Stimulated activated CD8-positive, alpha-beta memory T cell treated with anti-CD3 and anti-CD28 coated beads, Interleukin-15, amount 100 ng/mL, for 24 hours (primary cell): ENCODE measurements at regions not wholly inside any gene's neighbourhood (a gene's known extent, or its start where the extent isn't known, plus 50 kb on each side); places are given as distances from the start of the nearest gene placed in this dataset.

Experiments used
- DNase-seq: peaks from one replicate; pipeline ENCODE4 v3.0.0-alpha.2; 2020; ENCODE audit warnings: low read depth

- no peak for DNase-seq
Observed at GRCh38 chr18:71754246-71754645, 789.9 kb downstream of the CBLN2 start.

DNA sequence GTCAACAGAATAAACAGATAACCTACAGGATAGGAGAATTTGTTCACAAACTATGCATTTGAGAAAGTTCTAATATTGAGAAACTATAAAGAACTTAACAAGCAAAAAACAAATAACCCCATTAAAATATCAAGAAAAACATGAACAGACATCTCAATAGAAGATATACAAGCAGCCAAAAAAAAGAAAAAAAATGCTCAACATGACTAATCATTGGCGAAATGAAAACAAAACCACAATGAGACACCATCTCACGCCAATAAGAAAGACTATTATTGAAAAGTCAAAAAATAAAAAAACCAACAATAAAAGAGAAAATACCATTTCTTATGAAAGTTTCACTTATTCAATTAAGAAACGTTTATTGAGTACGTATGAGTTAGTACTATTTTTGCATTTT lies 800.5 kb downstream of the CBLN2 start:
- no peak for DNase-seq

DNA sequence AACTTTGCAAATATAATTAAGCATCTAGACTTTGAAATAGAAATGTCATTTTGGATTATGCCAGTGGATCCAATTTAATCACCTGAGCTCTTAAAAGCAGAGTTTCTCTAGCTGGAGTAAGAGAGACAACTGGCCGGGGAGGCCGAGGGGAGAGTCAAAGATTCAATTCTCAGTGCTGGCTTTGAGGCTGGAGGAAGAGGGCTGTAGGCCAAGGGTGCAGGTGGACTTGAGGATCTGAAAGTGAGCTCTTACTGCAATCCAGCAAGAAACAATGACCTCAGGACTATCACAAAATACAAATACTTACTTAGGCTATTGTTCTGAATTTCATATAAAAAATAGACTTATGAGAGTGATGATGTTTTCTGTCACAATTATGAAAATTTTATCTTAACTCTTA lies 814.5 kb downstream of the CBLN2 start:
- no peak for DNase-seq

GRCh38 chr18:71727909-71728308 lies 816.2 kb downstream of the CBLN2 start:
- DNase-seq: no peak

- DNase-seq: no peak
Observed at GRCh38 chr18:71725256-71725655, 818.9 kb downstream of the CBLN2 start.

- no peak for DNase-seq
Observed at GRCh38 chr18:71707985-71708500, 836.1 kb downstream of the CBLN2 start.

- DNase-seq: no peak
Observed at GRCh38 chr18:71707400-71707799, 836.7 kb downstream of the CBLN2 start.

DNA sequence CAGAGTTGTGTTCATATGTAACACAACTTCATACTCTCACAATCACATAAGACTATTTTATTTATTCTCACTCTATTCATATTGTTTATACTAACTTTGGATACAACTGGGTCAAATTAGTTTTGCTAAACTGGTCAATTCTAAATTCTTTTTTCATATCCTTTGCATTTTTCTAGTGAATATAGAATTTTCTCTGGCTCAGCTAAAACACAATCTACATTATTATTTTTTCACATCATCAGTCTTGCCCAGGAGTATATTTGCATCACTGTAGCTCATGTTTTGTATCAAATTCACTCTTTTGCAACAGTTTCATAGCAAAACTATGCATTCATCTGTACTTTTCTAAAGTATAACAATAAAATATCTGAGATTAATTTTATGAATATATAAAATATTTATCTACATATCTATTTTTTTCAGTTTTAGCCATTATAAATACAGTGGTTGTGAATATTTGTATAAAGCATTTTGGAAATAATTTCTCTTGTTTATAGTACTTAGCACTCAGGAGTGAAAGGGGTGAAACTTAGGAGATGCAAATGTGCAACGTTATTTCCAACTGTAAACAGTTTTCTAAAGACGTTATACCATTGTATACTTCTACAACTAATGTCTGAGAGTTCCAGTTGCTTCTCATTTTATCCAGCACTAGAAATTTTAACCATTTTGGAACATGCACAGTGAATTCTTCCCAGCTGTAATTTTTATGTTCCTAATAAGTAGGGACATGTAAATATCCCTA lies 854.6 kb downstream of the CBLN2 start:
- no peak for DNase-seq

DNA sequence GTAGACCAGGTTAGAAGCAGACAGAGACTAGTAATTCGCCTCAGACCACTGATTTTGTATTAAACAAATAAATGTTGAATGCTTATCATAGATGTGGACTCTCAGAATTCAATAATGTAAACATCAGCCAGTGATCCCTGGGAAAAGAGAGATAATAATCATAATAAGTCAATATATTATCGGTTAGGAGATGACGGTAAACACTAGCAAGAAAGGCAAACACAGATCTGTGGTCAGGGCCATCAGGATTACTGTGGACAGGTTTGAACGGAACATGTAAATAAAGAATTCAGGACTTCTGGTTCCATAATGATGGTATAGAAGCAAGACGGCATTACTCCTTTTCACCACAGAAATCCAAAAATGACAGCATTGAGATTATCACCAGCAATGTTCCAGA lies 861.6 kb downstream of the CBLN2 start:
- no peak for DNase-seq

- no peak for DNase-seq
Observed at GRCh38 chr18:71678144-71678543, 866.0 kb downstream of the CBLN2 start.

DNA sequence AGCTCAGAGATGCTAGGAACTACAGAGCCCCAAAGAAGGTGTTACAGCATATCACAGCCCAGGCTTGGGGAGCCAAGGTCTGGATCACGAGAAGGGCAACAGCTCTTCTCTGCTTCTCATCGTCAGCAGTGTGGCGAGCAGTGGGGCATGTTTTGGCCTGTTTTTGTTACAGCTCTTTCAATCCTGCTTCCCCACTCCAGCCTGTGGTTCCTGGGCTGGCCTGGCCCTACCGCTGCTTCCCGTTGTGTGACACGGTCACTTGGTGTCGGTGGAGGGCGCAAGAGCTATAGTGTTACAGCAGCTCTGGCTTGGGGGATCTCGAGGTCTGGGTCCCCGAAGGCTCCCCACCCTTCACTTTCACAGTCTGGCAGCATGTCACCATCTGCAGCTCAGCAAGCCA lies 870.2 kb downstream of the CBLN2 start:
- no peak for DNase-seq

GRCh38 chr18:71673498-71673897 lies 870.6 kb downstream of the CBLN2 start:
- DNase-seq: no peak

DNA sequence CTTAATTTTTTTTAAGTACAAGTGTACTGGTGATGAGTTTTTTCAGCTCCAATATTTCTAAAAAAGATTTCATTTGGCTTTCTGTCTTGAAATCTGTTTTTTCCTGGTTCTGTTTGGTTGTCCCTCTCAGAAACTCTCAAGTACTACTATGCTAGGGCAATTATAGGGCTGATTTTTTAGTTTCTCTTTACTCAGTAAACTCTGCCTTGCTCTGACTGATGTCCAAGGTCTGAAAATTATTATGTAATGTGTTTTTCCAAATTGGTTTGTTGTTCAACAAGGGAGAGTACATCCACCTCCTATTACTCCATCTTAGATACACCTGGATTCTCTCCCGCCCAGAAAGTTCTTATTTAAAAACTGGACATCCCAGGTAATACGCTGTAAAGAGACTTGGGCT lies 877.7 kb downstream of the CBLN2 start:
- DNase-seq: no peak

DNA sequence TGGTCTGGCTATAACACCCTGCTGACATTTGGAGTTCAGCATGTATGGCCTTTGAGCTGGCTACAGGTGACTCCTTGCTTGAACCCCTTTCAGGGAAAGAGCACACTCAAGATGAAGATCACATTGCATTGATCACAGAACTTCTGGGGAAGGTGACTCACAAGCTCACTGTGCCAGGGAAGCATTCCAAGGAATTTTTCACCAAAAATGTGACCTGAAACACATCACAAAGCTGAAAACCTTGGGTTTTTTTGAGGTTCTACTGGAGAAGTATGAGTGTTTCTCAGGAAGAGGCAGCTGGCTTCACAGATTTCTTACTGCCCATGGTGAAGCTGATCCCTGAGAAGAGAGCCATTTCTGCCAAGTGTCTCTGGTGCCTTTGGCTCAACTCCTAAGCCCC lies 879.0 kb downstream of the CBLN2 start:
- DNase-seq: no peak

- no peak for DNase-seq
Observed at GRCh38 chr18:71643822-71644221, 900.3 kb downstream of the CBLN2 start.

DNA sequence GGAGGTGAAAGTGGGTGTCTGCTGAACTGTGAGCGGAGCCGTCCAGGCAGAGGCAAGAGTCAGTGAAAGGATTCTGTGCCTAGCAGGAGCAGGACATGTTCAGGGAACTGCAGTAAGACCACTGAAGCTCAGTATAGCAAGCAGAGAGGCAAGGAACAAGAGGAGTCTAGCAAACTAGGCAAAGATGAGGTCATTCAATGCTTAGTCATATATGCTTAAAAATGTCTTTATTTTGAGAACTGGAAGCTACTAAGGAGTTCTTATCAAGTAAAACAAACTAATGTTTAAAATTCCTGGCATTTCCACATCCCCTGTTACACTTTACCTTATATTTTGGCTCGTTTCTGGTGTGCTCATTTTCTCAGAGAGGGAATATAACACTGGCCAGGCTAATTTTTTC lies 913.4 kb downstream of the CBLN2 start:
- DNase-seq: no peak

DNA sequence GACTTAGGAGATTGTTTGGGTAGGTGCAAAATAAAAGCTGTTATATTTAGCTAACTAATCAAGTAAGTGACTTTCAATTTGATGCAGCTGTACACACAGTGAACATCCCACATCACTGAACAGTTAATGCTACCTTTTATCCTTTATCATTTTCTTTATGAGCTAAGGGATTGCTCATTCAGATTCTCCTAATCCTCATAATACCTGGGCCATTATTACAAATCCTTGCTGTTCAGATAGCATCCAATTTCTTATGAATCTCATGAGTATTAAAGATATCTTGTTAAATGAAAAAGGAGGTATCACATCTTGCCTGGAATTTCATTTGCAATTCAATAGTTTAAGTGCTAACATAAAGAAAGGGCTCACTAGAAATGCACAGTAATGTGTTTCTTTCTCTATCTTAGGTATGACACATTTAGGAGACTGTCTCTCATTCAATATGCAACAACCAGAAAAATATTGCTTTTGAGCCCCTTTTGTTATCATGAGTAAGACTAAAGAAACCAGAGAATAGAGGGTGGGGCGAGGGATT lies 918.5 kb downstream of the CBLN2 start:
- DNase-seq: no peak

DNA sequence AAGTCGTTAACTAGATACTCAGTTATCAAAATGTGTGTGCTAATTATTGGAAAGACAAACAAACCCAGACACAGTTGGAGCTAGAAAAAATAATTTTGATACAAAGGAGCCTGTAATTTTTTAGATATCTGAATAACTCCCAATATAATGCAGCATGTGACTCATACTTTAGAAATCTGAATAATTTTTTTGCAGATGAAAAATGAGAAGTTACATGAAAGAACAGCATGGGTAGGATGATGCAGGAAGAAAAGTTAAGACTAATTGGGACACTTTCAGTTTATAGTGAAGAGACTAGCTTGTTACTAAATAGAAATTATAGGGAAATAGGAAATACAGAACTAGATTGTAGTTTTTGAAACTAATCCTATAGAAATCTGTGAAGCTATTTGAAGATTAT lies 945.8 kb downstream of the CBLN2 start:
- no peak for DNase-seq

DNA sequence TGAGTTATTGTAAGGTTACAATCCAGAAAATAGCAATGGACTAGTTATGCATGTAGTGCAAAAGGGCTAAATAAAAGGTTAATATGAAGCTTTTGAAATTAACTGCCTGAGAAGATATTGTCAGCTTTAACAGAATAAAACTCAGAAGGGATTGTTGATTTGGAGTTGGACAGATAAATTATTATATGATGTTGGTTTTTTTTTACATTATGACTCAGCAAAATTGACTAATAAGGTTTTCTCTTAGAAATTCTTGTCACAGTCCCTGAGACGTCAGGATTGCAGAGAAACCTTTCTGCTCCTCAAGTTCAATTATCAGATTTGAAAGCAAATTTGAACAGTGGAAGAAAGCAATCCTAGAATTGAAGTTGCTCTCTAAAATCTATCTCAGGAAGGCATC lies 946.9 kb downstream of the CBLN2 start:
- no peak for DNase-seq

GRCh38 chr18:71583252-71583651 lies 960.9 kb downstream of the CBLN2 start:
- no peak for DNase-seq

- no peak for DNase-seq
Observed at GRCh38 chr18:71554686-71555085, 989.5 kb downstream of the CBLN2 start.

GRCh38 chr18:71541643-71542042 lies 1002.5 kb downstream of the CBLN2 start:
- DNase-seq: no peak

DNA sequence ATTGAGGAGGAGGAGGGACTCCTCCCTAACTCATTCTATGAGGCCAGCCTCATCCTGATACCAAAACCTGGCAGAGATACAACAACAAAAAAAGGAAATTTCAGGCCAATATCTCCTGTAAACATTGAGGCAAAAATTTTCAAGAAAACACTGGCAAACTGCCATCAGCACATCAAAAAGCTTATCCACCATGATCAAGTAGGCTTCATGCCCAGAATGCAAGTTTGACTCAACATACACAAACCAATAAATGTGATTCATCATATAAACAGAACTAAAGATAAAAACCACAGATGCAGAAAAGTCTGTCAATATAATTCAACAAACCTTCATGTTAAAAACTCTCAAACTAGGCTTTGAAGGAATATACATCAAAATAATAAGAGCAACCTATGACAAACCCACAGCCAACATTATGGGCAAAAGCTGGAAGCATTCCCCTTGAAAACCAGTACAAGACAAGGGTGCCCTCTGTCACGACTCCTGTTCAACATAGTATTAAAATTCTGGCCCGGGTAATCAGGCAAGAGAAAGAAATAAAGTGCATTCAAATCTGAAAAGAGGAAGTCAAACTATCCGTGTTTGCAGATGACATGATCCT lies 1014.3 kb downstream of the CBLN2 start:
- no peak for DNase-seq
